Transverse colon (tissue), 4 donors: ENCODE measurements at regions not wholly inside any gene's neighbourhood (a gene's known extent, or its start where the extent isn't known, plus 50 kb on each side); places are given as distances from the start of the nearest gene placed in this dataset.

Source experiments
- DNase-seq: peaks from one replicate; pipeline ENCODE4 v3.0.0-alpha.2; 2019
- H3K27ac ChIP-seq, 4 donors: fragments of 200-600 bp; sonication (generic); 2 replicates each; pipeline ENCODE4 v1.5.1; 2016 to 2018; ENCODE audit warnings: inconsistent platforms in 4 of 4
- H3K27me3 ChIP-seq: fragments of 200-600 bp; sonication (generic); 2 replicates; pipeline ENCODE4 v1.5.1; 2017; ENCODE audit warnings: inconsistent platforms
- H3K36me3 ChIP-seq, 4 donors: fragments of 200-600 bp; sonication (generic); 2 replicates each; pipeline ENCODE4 v1.5.1; 2017 to 2019; ENCODE audit warnings: inconsistent platforms in 4 of 4
- H3K4me1 ChIP-seq, 4 donors: fragments of 200-600 bp; sonication (generic); 2 replicates each; pipeline ENCODE4 v1.5.1; 2017 to 2020; ENCODE audit warnings: inconsistent platforms in 4 of 4
- H3K4me3 ChIP-seq, 4 donors: fragments of 200-600 bp; sonication (generic); 1 replicate in 1 of 4; 2 replicates in 3 of 4; pipeline versions ENCODE4 v1.5.1 to v1.6.1; 2017 to 2019; ENCODE audit warnings: inconsistent platforms in 4 of 4
- H3K9me3 ChIP-seq, 2 donors: fragments of 200-600 bp; sonication (generic); 2 replicates each; pipeline ENCODE4 v1.5.1; 2017 to 2019; ENCODE audit warnings: inconsistent platforms in 2 of 2
- CTCF ChIP-seq, 5 experiments: fragments of 200-600 bp in 3 of 5; fragments of 450-650 bp in 2 of 5; sonication (generic) in 3 of 5; IDR thresholded peaks; 1 replicate in 2 of 5; 2 replicates in 3 of 5; pipeline ENCODE4 v1.5.1; 2016 to 2017; ENCODE audit warnings: antibody characterized with exemption in 5 of 5, inconsistent platforms in 3 of 5, mild to moderate bottlenecking in 2 of 5, moderate library complexity in 1 of 5
- EP300 ChIP-seq: sonication (generic); formaldehyde crosslinking; IDR thresholded peaks from one replicate; pipeline ENCODE4 v1.6.1; 2017; ENCODE audit warnings: antibody characterized with exemption, low read depth
- POLR2A ChIP-seq: fragments of 450-650 bp; IDR thresholded peaks from one replicate; pipeline ENCODE4 v1.6.1; 2016; ENCODE audit warnings: antibody characterized with exemption, mild to moderate bottlenecking, moderate library complexity
- POLR2AphosphoS5 ChIP-seq, 3 donors: sonication (generic); formaldehyde crosslinking; IDR thresholded peaks; one replicate each; pipeline ENCODE4 v1.6.1; 2016; ENCODE audit warnings: antibody characterized with exemption in 3 of 3
- WGBS, 2 donors: methylation state at CpG; one replicate each; pipeline ENCODE4 v1.1.5; 2018; ENCODE audit warnings: low coverage in 1 of 2; 5-methylcytosine and 5-hydroxymethylcytosine counted together
- in situ Hi-C, 4 donors: fragments of 200-750 bp; cut with MboI; loops; one replicate each; pipeline versions ENCODE4 v1.15.0 to v1.15.1; 2017; ENCODE audit warnings: low sequenced_read_pairs in 3 of 4, low pct_ligation_motif_present in 1 of 4, low pct_unique_long_range_greater_than_20kb in 1 of 4
- intact Hi-C: fragments of 100-400 bp; cut with DNase I; formaldehyde crosslinking; loops from one replicate; pipeline ENCODE4 v1.15.1; 2023; ENCODE audit warnings: low total_unique reads

GRCh38 chr5:171648279-171649074 is 137.1 kb upstream of the SMIM23 start:
- Histone ChIP-seq H3K4me3 (no peak overlapping the region), H3K4me1 (no peaks in the 10 kb centered on the region), H3K36me3 (no peaks in the 10 kb centered on the region), H3K27me3 (peaks cover 4% of the 10 kb centered on the region), H3K27ac (no peak overlapping the region), H3K9me3 (no peaks in the 10 kb centered on the region)
- in situ Hi-C loops, result no loop called here
- DNase-seq, result no peak
- TF ChIP-seq POLR2AphosphoS5 (IDR thresholded peaks at IDR 0.05), result no peak
- no peak for TF ChIP-seq CTCF (IDR thresholded peaks at IDR 0.05)
- TF ChIP-seq EP300, result no peak
- no peak for TF ChIP-seq POLR2A
- intact Hi-C loops, result no loop called here
- WGBS, 2 donors, result 34 to 77% methylated on average over 5 to 10 of the region's 10 CpGs

GRCh38 chr5:171649075-171649401 is 136.6 kb upstream of the SMIM23 start:
- intact Hi-C loops, result no loop called here
- WGBS, 2 donors, result 65 to 79% methylated on average over 3 of the region's 3 CpGs
- no peaks in the 10 kb centered on the region for H3K4me1 ChIP-seq
- H3K4me3 ChIP-seq, result no peak overlapping the region
- DNase-seq, result no peak
- no peaks in the 10 kb centered on the region for H3K9me3 ChIP-seq
- TF ChIP-seq POLR2AphosphoS5 (IDR thresholded peaks at IDR 0.05) (no peak), POLR2A (no peak), CTCF (IDR thresholded peaks at IDR 0.05) (no peak), EP300 (no peak)
- H3K36me3 ChIP-seq, result no peaks in the 10 kb centered on the region
- in situ Hi-C loops, result no loop called here
- no peak overlapping the region for H3K27ac ChIP-seq
- peaks cover 4% of the 10 kb centered on the region for H3K27me3 ChIP-seq

- 73 to 87% methylated on average over 3 to 8 of the region's 8 CpGs for WGBS, 2 donors
- no peak overlapping the region for H3K27ac ChIP-seq
- H3K9me3 ChIP-seq, result no peaks in the 10 kb centered on the region
- no peaks in the 10 kb centered on the region for H3K36me3 ChIP-seq
- no peak overlapping the region for H3K4me3 ChIP-seq
- H3K27me3 ChIP-seq, result peaks cover 7% of the 10 kb centered on the region
- no peak for DNase-seq
- in situ Hi-C loops, result no loop called here
- TF ChIP-seq EP300 (no peak), POLR2AphosphoS5 (IDR thresholded peaks at IDR 0.05) (no peak), CTCF (IDR thresholded peaks at IDR 0.05) (no peak), POLR2A (no peak)
- intact Hi-C loops, result no loop called here
- H3K4me1 ChIP-seq, result no peaks in the 10 kb centered on the region
Measured at GRCh38 chr5:171650597-171650996, 135.0 kb upstream of the SMIM23 start.

GRCh38 chr5:171651102-171651501 is 134.5 kb upstream of the SMIM23 start:
- no peak overlapping the region for H3K27ac ChIP-seq
- H3K4me3 ChIP-seq, result no peak overlapping the region
- no peak for DNase-seq
- H3K9me3 ChIP-seq, result no peaks in the 10 kb centered on the region
- no peaks in the 10 kb centered on the region for H3K4me1 ChIP-seq
- intact Hi-C loops, result no loop called here
- no peak for TF ChIP-seq EP300
- no peak for TF ChIP-seq POLR2A
- no peak for TF ChIP-seq CTCF (IDR thresholded peaks at IDR 0.05)
- TF ChIP-seq POLR2AphosphoS5 (IDR thresholded peaks at IDR 0.05), result no peak
- no peaks in the 10 kb centered on the region for H3K36me3 ChIP-seq
- in situ Hi-C loops, result no loop called here
- peaks cover 7% of the 10 kb centered on the region for H3K27me3 ChIP-seq
- WGBS, 2 donors, result 72 to 83% methylated on average over 3 of the region's 3 CpGs
